CD4-positive, alpha-beta T cell treated with Interleukin-21 for 1 hour (primary cell): ENCODE measurements at regions not wholly inside any gene's neighbourhood (a gene's known extent, or its start where the extent isn't known, plus 50 kb on each side); places are given as distances from the start of the nearest gene placed in this dataset.

Experiments
- DNase-seq: peaks from one replicate; pipeline ENCODE4 v3.0.0-alpha.2; 2020

DNA sequence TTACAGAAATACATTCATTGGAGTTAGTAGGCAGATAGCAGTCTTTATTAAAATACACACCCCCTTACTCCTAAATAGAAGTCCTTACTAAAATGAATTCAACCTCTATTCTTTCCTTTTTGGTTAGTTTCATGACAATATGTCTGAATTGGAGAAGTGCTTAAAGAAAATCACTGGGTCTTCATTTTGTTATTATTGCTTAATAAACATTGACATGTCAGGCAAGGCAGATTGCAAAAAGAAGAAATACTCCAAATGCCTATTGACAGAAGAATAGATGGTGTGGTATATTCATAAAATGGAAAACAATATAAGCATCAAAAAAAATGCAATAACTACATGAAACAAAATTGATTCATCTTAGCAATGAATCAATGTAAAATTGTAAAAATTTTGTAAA, 135.5 kb downstream of the TMEM26 start:
- no peak for DNase-seq

DNA sequence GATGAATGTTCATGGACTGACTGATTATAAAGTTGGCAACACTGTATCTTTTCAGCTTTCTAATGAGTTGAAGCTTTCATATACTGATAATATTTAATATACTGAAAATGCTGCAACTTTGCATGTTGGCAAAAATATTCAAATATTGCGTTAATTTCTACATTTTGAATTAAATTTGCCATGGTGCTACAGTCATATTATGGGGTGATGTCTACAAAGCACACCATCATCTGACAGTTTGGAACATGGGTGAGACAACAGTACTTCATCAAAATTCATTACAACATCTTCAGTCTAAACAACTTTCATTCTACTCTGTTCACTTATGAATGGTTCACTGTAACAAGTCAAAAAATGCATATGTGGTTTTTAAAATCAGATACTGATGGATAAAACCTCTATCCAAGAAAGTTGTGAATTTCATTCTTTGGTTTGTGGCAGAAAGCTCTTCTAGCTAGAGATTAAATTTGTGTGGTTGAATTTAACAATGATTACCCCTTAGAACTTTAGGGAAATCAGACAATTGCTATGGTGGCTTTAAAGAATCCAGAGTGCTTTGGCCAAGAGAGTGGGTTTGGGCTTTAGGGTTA, 136.4 kb downstream of the TMEM26 start:
- no peak for DNase-seq

DNA sequence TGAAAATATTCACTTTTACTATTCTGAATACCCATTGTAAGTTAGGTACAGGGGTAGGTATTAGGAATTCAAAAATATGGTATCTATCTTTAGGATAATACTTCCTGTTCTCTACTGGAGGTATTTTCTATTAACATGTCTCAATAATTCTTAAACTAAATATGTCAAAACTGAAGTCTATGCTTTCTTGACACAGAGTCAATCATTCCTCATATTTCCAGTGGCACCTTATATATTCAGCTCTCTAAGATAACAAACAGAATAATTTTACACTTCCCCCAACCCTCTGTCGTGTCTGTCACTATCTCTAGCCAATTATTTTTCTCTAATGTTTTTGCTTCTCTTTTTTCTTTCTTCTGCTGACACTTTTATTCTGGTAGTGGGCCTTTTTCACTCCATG, 138.9 kb downstream of the TMEM26 start:
- DNase-seq: no peak

DNA sequence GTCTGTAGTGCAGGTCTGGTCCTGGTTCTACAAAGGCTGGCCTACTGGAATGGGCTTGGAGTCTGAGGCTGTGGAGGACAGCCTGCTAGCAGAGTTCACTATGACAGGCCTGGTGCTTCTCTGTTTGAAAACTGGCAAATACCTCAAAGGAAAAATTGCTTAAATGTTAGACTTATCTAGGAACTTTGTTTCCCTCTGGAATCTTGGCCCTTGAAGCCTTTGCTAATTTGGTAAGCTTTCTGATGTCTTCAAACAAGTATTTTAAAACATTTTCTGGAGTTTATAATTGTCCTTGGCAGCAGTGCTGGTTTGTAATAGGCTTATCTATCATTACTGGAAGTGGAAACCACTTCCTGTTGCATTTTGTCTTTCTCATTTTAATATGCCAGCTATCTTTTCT, 139.7 kb downstream of the TMEM26 start:
- no peak for DNase-seq

DNA sequence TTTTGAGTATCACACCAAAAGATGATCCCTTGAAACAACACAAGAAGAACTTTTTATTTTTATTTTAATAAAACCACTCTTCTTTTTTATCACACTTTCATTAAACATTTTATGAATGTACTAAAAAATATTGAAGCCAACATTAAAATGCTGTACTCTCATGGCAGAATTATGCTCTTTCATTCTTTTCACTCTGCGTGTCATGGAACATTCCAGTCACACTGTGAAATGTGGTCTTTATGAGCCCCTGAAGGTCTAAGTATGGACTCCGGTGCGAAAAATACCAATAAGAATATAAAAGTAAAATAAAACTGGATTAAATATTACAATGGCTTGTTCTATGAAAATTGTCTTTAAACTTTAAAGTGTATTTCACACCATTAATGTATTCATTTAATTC, 148.4 kb downstream of the TMEM26 start:
- no peak for DNase-seq

DNA sequence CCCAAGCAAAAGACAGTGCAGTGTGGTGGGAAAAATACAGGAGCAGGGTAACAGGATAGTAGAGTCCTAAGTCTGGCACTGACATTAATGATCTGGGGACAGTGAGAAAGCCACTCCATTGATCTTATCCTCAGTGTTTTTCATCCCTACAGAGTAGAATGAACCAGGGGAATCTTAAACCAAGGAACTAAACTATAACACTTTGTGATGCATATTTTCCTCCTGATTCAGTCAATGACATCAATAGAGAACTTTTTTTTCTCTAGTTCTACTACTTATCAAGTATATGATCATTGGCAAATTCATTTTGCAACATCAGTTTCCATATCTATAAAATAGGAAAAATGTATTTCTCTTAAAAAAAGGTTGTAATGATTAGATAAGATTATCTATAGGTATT, 151.1 kb downstream of the TMEM26 start:
- no peak for DNase-seq

DNA sequence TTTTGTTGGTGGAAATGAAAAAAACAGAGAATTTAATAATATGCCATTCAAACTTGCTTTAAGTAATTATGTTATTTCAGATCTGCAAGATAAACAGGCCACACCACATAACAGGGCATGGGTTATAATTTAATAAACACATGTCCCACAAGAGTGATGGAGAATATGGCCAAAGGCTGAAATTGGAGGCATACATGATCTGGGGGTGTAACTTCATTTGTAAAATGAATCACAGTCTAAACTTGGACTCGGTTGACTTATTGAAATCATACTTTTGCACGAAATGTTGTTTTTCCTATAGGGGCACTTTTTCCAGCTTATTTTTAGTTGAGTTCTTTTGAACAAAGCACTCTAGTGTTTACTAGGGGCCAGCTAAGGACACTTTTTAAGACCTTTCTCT, 151.6 kb downstream of the TMEM26 start:
- DNase-seq: no peak

DNA sequence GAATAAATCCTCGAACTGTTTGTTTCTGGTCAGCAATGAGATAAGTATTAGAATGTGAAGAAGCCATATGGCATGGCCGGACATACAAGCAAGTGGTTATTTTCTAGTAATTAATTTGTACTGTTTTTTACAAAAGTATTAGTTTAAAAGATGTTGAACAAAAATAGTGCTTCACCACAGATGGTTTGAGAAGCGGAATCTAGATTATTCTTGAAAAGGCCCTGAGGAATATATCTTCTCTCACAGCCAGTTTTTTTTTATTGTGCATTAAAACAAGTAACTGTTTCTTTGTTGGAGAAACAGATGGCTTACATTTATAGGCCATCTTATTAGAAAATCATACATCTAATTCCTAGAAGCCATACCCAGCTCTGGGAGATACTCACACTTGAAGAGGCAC, 153.3 kb downstream of the TMEM26 start:
- DNase-seq: no peak

DNA sequence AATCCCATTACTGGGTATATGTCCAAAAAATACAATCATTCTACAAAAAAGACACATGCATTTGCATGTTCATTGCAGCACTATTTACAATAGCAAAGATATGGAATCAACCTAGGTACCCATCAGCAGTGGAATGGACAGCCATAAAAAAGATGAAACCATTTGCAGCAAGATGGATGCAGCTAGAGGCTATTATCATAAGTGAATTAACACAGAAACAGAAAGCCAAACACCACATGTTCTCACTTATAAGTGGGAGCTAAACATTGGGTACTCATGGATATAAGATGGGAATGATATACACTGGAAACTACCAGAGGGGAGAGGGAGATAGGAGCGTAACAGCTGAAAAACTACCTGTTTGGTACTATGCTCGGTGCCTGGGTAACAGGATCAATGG, 154.0 kb downstream of the TMEM26 start:
- no peak for DNase-seq

DNA sequence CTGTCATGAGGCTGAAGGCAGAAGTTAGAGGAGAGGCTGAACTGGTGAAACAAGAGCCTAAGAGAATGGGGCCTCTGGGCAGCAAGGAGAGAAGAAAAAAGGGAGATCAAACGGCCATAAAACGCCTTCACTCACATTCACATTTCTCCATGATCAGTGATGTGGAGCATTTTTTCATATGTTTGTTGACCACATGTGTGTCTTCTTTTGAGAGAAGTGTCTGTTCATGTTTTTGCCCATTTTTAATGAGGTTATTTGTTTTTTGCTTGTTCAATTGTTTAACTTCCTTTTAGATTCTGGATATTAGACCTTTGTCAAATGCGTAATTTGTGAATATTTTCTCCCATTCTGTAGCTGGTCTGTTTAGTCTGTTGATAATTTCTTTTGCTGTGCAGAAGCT, 155.0 kb downstream of the TMEM26 start:
- no peak for DNase-seq

DNA sequence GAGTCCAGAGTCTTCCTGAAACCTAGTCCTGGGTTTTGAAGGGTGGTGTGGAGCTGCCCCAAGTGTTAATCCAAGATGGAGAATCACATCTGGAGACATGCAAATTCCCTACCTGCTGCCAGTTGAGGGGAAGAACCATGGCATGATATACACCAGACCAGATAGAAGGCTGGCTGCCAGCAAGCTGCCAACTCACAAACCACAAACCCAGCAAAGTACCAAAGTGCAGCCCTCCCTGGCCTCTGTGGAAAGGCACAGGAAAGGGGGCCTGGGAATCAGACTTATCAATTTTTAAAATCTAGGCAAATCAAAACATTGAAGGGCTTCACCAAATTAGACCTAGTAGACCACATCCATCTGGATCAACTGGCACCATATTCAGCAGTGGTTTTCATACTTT, 157.0 kb downstream of the TMEM26 start:
- DNase-seq: no peak

DNA sequence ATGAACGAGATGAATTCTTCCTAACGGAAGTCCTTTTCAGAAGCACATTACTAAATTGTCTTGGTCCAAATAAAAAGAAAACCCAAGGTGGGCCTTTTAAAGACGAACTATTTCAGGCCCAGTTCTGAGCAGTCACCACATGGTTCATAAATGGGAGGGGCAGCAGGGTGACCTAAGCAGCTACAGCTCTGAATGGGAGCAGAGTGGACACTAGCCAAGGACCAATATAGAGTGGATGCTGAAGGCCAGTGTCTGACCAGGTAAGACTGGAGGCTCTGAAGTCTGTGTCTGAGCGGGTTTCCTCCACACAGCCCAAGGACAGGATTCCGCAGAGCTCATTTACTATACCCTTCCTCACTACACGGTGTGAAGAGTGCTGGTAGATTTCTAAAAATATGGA, 159.1 kb downstream of the TMEM26 start:
- DNase-seq: no peak

DNA sequence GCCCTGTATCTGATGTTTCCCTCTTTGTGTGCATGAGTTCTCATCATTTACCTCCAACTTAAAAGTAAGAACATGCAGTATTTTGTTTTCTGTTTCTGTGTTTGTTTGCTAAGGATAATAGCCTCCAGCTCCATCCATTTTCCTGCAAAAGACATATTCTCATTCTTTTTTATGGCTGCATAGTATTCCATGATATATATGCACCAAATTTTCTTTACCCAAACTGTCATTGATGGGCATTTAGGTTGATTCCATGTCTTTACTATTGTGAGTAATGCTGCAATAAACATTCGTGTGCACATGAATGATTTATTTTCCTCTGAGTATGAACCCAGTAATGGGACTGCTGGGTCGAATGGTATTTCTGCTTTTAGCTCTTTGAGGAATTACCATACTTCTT, 163.4 kb downstream of the TMEM26 start:
- no peak for DNase-seq

DNA sequence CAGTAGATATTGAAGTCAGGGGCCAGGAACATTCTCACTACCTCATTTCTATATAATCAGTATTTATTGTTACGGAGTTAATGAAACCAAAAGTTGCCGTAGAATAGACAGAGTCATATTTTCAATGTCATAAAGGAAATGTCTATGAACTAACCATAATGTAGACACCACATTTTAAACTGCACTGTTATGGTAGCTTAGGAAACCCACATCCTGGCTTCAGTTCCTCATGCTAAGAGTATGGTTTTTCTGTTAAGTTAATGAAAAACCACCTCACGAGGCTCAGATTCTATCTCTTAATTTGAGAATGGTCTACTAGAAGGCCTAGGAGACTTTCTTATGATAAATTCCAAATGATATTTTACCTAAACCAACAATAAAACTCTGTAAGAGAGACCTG, 166.5 kb downstream of the TMEM26 start:
- DNase-seq: peak; percentile 45

DNA sequence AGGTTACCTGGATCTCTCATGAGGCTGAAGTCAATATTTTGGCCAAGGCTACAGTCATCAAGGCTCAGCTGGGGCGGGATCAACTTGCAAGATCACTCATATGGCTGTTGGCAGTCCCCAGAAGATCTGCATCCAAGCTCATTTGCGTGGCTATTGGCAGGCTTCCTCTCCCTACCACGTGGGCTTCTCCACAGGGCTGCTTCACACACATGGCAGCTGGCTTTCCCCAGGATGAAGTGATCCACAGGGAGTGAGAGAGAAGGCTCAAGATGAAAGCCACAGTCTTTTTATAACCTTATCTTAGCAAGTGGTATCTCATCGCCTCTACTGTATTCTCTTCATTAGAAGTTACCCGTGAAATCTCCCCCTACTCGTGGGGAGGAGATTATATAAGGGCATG, 167.4 kb downstream of the TMEM26 start:
- DNase-seq: no peak

DNA sequence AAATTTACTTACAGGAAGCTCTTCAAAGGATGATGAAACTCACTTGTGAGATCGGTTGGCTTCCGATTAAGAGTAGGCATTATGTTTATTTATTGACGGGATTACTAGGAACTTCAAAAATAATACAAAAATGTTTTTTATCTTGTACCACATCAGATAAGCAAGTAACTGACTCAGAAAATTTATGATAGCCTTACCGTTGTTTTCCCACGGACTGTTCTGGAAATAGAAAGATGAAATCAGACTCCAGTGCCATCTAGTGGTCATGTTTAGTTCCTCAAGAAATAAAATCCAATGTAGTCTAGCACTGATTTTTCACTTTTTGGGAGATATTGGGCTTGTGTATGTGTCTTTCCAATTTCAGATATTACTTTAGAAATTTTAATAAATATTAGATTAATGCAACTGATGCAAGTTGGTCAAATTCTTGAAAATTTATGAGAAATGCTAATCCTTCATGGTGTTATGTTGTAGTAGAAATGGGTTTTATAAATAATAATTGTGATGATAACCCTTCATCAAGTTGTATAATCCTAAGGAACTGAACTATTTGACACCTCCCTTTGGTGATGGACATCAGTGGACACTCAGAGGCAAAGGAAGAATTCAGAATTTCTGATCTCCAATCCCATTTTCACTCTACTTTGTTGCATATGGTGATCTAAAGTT, 168.8 kb downstream of the TMEM26 start:
- peak; percentile 50 for DNase-seq

DNA sequence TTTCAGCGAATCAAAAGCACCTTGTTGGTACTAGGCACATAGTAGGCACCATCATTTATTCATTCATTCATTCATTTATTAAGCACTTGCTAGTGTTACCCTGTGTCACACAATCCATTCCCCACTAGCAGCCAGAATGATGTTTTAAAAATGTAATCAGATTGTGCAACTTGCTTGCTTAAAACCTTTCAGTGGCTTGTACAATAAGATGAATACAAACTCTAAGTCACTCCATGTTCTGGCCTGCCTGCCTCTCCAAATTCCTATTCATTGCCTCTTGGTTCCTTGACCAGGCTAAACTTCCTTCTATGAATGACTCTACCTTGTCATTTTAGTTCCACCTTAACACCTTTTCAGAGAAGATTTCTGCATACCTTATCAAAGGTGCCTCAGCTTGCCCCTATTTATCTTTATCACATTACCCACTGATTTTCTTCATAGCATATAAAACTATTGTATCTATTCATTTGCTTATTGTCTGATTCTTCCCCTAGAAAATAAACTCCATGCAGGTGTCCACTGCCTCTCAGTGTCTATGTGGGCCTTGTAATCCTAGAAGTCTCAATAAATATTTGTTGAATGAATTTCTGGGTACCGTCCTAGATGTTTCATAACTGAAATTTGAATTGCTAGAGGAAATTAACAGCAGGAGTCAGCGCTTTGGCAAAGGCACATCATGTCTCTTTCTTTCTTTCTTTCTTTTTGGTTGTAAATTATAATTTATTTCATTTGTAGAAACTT, 169.5 kb downstream of the TMEM26 start:
- DNase-seq: no peak

DNA sequence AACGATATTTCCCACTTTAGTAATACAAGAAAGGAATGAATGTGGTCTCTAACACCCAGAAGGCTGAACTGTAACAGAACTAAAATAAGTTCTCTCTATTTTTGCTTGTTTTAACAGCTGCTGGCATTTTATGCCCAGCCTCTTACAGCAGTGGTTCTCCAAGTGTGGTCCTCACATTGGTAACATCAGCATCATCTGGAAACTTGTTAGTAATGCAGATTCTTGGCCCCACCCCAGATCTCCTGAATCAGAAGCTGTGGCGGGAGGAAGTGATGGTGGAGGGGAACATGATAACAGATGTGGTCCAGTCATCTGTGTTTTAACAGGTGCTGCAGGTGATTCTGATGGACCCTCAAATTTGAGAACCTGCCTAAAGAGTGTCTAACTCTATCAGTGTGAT, 170.1 kb downstream of the TMEM26 start:
- DNase-seq: no peak

DNA sequence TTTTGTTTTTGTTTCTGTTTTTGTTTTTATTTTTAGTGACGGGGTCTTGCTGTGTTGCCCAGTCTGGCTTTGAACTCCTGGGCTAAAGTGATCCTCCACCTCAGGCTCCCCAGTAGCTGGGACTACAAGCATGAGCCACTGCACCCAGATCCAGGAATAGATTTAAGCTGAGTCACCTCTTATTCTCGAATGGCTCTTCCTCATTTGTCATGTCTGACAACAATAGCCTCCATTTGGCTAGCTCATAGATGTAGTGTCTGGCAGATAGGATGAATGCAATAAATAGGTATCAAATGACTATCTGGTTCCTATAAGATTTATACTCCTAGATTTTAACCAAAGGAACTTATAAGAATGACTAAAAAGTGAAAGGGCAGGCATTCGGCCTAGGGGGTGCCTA, 172.9 kb downstream of the TMEM26 start:
- DNase-seq: no peak

DNA sequence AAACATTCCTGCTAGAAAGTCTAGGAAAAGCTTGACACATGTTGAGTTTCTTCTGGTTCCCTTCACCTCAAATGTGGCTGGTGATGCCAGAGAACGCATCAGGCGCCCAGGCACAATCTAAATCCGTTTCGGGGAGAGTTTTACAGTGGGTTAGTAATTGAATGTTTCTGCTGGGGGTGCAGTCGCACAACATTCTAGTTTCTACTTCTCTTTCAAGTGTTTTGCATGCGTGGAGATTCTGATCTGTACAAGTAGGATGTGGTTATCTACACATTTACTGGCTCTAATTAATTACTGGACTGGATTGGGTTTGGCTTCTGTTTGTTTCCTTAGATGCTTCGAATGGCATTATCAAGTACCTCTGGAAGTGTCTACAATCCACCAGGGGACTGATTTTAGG, 173.8 kb downstream of the TMEM26 start:
- no peak for DNase-seq

DNA sequence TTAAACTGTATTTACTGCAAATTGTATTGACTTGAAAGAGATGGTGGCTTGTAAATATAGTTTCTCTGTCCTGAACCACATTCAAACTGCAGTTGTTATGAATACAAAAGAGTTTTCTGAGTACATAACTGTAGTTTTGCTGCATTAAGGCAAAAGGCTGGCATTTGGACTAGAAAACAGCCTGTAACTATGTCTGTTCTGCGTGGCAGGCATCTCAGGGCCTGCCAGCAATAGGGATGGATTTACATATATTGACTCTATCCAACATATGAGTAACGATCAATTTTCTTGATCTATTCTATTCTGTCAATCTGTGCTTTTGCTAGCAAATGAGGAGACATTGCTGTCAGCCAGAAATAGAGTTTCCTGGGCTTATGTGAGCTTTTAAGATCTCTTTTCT, 174.6 kb downstream of the TMEM26 start:
- no peak for DNase-seq

DNA sequence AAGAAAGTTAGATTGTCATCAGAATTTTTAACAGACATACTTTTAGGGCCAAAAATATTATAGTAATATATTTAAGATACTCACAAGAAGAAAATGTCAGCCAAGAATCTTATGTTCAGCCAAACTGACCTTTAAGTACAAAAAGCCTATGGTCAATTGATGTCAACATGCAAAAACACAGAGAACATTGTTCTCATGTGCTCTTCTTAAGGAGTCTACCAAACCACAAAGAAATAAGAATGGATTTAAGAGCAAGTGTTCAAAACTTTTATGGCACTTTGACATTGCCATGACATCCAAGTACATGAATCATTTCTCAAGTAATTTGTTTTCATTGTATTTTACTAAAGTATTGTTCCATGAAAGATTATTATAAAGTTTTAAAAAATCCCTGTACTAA, 180.4 kb downstream of the TMEM26 start:
- no peak for DNase-seq

DNA sequence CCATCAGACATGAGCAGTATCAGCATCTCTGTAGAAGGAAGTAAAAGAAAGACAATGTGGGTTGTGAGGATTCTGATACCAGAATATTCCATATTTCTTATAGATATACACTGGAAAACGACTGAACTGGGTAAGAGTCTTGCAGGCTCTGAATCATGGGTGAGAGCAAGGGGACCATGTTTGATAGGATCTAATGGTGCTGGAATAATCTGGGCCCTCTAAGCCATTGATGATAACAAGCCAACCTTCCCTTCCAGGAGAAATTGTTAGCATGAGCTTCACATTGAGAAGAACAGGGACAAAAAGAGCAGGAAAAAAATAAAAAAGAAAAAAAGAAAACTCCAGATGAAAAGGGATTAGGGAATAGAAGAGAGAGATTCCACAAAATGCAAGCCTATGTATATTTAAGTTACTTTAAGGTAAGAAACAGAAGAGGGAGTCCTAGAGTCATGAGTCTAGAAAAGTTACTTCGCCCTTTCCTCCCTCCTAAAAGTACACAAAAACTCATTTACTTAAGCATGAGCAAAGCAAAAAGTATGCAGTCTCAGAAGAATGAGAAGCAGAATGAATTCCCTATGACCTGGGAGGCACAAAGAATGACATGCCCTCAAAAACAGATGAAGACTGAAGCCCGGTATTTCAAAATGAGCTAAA, 181.9 kb downstream of the TMEM26 start:
- DNase-seq: no peak

DNA sequence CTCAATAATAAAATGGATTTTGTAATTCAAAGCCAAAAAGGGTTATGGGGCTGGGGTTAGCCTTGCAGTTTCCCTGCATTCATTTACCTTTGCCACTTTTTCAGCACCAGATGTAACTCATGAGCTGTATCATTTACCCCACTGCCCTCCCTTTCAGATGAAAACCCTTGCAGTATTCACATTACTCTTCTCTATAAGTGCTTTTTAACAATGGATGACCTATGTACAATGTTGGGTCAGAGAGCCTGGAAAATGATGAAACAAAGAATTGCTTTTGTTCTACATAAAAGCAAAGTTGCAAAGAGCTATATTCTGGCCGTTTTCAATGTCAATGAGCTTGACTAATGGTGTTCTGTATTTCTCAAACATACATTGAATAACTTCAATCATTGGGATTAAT, 189.7 kb downstream of the TMEM26 start:
- DNase-seq: no peak
